ENCODE measurements at regions not wholly inside any gene's neighbourhood (a gene's known extent, or its start where the extent isn't known, plus 50 kb on each side); places are given as distances from the start of the nearest gene placed in this dataset.

DNA sequence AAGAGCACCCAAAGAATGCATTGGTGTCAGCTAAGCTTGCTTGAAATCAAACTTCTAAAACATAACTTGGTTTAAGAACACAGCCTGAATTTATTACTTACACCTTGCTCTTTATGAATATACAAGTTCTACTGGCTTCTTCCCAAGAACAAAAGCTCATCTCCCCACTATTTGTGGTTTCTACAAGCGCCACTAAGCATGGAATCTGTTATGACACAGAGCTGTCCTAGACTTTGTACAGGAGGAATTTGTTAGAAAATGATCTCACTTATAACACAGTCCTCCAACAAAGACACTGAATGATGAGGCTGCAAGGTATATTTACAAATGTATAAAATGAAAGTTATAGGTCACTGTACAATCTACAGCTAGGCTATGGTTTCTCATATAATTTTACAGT, 452.1 kb downstream of the BCAT1 start:
- Mint-ChIP-seq H3K4me3 (no peak overlapping the region), H3K9me3 (no peaks in the 10 kb centered on the region), H3K4me1 (ENCODE audit: low read depth) (no peaks in the 10 kb centered on the region), H3K36me3 (ENCODE audit: low read depth) (no peaks in the 10 kb centered on the region), H3K27ac (no peak overlapping the region), H3K27me3 (ENCODE audit: low read depth) (no peaks in the 10 kb centered on the region)

DNA sequence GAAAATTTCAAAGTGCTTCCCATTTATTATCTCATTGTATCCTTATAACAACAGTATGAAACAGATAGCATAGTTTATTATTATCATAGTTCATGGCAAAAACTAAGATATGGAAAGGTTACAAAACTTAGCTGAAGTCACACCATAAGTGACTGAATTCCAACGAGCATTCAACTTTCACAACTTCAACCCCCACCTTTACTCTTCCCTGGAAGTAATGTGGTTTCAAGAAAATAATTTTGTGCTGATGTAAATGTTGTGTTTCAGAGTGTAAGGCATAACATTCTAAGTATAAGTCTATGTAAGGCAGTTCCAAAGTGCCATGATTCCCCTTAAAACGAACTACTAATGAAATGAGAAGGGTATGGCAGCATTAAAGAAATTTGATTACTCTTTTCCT, 454.5 kb downstream of the BCAT1 start:
- Mint-ChIP-seq H3K9me3 (no peaks in the 10 kb centered on the region), H3K27me3 (ENCODE audit: low read depth) (no peaks in the 10 kb centered on the region), H3K4me1 (ENCODE audit: low read depth) (no peaks in the 10 kb centered on the region), H3K4me3 (no peak overlapping the region), H3K27ac (no peak overlapping the region), H3K36me3 (ENCODE audit: low read depth) (no peaks in the 10 kb centered on the region)

DNA sequence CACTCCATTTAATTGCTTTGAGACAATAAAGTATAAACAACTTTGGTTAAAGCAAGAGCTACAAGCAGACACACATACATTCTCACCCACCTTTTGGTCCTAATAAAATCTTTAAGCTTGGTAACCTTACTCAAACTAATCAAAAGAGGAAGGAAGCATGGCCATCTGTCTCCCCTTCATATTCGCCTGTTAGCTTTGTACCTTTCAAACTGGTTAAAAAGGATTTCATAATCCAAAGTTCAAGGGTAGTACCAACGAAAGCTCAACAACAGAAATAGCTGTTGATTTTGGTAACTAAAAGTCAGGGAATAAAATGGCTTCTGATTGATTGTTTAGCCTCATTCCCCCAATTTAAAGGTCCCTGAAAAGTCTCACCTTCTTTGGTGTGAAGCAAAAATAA, 456.9 kb downstream of the BCAT1 start:
- no peak overlapping the region for H3K27ac Mint-ChIP-seq

DNA sequence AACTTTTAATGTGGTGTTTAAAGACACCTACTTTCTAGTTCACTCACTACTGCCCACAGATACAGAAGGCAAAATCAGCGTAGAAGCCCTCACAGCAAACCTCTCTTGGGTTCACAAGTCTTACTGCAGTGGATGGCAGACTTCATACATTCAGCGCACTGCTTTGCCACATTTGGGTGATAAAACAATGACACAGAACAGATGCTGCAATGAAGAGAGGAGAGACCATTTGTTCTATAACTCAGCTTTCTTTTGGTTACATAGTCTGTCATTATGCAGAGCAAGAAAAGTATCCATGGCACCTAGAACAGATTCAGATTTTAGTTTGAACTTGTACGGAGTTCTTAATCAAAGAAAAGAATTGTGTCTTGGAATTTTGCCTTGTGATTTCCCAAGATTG, 459.0 kb downstream of the BCAT1 start:
- Mint-ChIP-seq H3K4me3 (no peak overlapping the region), H3K27me3 (ENCODE audit: low read depth) (no peaks in the 10 kb centered on the region), H3K9me3 (no peaks in the 10 kb centered on the region), H3K36me3 (ENCODE audit: low read depth) (no peaks in the 10 kb centered on the region), H3K27ac (no peak overlapping the region), H3K4me1 (ENCODE audit: low read depth) (no peaks in the 10 kb centered on the region)

More for the DNA sequence above, 456.9 kb downstream of the BCAT1 start:
- no peak overlapping the region for H3K4me3 Mint-ChIP-seq
- H3K4me1 Mint-ChIP-seq (ENCODE audit: low read depth) = no peaks in the 10 kb centered on the region
- no peaks in the 10 kb centered on the region for H3K36me3 Mint-ChIP-seq (ENCODE audit: low read depth)
- no peaks in the 10 kb centered on the region for H3K9me3 Mint-ChIP-seq
- H3K27me3 Mint-ChIP-seq (ENCODE audit: low read depth) = no peaks in the 10 kb centered on the region

DNA sequence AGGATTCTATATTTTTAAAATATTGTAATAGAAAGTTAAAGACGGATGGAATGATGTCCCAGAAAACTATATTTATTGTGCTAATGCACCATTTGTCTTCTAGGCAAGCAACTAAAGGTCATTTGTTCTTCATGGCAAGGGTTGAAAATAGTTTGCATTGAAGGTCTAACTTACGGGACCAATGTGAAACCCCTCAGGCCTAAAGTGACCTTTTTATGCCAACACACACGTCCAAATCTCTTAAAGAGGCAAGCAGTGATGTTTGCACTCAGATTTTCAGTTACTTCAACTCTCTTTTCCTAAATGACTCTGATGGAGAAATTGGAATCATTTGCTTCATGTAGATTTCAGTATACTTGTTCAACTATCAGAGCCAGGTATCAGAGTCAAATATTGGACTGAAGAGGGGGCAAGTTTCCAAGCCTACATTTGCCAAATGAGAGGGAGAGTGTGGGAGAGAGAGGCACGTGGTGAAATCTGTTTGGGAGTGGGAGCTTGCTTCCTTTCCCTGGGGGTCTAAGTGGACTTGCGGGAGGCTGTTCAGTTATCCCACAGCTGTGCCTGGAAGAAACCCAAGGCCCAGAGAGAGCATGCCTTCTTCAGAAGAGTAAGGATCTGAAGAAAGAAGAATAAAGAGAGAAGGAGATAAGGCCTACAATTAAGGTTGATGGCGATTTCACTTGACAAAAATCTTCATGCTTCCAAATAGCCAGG, 459.8 kb downstream of the BCAT1 start:
- no peaks in the 10 kb centered on the region for H3K9me3 Mint-ChIP-seq
- no peaks in the 10 kb centered on the region for H3K36me3 Mint-ChIP-seq (ENCODE audit: low read depth)

DNA sequence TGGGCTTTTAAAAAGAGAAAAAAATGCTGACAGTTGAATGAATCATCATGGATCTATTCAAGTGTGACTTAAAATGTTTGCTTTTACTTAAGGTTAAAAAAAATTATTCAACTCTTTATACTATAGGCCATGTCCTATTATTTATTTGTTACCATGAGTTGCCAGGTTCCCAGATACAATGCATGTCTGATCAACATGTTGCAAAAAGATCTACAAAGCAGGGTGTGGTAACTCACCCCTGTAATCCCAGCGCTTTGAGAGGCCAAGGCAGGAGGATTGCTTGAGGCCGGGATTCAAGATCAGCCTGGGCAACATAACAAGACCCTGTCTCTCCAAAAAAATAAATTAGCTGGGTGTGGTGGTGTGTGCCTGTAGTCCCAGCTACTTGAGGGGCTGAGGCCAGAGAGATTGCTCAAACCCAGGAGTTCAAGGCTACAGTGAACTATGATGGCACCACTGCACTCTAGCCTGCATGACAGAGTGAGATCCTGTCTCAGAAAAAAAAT, 460.8 kb downstream of the BCAT1 start:
- H3K36me3 Mint-ChIP-seq (ENCODE audit: low read depth) = no peaks in the 10 kb centered on the region
- no peaks in the 10 kb centered on the region for H3K9me3 Mint-ChIP-seq
- no peak overlapping the region for H3K4me3 Mint-ChIP-seq
- no peak overlapping the region for H3K27ac Mint-ChIP-seq
- H3K4me1 Mint-ChIP-seq (ENCODE audit: low read depth) = no peaks in the 10 kb centered on the region
- H3K27me3 Mint-ChIP-seq (ENCODE audit: low read depth) = no peaks in the 10 kb centered on the region

More for the DNA sequence above, 459.8 kb downstream of the BCAT1 start:
- no peak overlapping the region for H3K27ac Mint-ChIP-seq
- no peaks in the 10 kb centered on the region for H3K4me1 Mint-ChIP-seq (ENCODE audit: low read depth)
- no peak overlapping the region for H3K4me3 Mint-ChIP-seq
- H3K27me3 Mint-ChIP-seq (ENCODE audit: low read depth) = no peaks in the 10 kb centered on the region

DNA sequence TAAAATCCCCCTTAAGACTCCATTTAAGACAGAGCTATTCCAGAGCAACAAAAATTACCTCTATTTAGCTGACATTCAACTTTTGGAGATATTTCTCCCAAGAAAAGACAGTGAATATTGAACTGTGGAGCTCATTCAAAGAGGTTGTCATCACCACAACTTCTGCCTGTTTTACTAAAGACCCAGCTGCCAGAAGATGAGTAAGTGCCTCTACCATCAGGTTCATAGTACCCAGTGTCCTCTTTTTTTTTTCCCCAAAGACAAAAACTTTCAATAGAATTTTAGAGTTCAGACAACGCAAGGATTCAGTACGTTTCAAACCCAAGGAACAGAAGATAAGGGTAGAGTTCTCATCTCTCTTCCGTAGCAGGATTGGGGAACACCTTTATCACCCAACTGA, 461.3 kb downstream of the BCAT1 start:
- Mint-ChIP-seq H3K9me3 (no peaks in the 10 kb centered on the region), H3K4me3 (no peak overlapping the region), H3K36me3 (ENCODE audit: low read depth) (no peaks in the 10 kb centered on the region), H3K27me3 (ENCODE audit: low read depth) (no peaks in the 10 kb centered on the region), H3K27ac (no peak overlapping the region), H3K4me1 (ENCODE audit: low read depth) (no peaks in the 10 kb centered on the region)

DNA sequence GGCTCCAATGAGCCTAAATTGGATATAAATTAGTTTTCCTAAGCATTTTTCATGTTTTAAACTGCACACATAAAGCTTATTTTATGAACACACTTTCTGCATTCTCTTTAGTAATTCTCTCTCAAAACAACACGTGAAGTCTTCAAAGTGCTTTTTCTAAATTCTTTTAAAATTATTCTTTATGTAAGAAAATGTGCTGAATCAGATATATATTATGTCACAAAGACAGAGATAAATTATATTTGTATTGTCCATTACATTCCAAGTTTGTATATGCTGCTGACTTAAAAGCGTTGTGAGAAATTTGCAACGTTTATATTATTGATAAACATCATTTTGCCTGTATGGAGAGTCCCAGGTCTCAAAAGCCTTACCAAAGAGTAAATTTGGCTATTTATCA, 465.2 kb downstream of the BCAT1 start:
- Mint-ChIP-seq H3K9me3 (no peaks in the 10 kb centered on the region), H3K4me1 (ENCODE audit: low read depth) (no peaks in the 10 kb centered on the region), H3K36me3 (ENCODE audit: low read depth) (no peaks in the 10 kb centered on the region), H3K27ac (no peak overlapping the region), H3K27me3 (ENCODE audit: low read depth) (no peaks in the 10 kb centered on the region), H3K4me3 (no peak overlapping the region)

DNA sequence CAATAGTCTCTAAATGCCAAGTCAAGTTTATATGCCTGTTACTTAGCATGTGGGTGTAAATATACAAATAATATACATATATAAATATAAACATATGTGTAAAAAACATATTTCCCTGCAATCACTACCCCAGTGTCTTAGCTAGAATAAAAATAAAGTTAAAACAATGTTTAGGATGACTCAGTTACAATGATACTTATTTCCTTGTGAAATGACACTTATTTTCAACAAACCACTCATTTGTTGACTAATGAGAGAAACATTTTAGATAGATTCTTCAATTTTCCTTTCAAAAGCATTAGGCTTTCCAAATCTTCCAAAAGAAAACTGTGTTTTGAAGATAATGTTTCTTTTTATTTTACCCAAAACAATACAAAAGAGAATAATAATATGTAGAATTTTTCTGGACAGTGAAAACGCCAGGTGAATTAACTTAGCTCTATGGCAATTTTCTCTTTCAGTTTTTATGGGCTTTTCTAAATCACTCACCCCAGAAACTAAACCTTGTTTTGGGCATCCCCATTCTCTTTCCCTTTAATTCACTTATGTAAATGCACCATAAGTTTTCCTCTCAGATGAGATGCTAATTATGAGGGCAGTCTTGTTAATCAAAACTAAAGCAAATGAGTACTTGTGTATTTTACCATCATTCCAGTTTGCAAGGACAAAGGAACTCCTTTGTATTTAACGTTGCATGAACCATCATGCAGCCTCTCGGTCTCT, 465.9 kb downstream of the BCAT1 start:
- no peaks in the 10 kb centered on the region for H3K36me3 Mint-ChIP-seq (ENCODE audit: low read depth)
- no peaks in the 10 kb centered on the region for H3K4me1 Mint-ChIP-seq (ENCODE audit: low read depth)
- H3K4me3 Mint-ChIP-seq = no peak overlapping the region
- no peaks in the 10 kb centered on the region for H3K27me3 Mint-ChIP-seq (ENCODE audit: low read depth)
- no peak overlapping the region for H3K27ac Mint-ChIP-seq
- H3K9me3 Mint-ChIP-seq = no peaks in the 10 kb centered on the region

DNA sequence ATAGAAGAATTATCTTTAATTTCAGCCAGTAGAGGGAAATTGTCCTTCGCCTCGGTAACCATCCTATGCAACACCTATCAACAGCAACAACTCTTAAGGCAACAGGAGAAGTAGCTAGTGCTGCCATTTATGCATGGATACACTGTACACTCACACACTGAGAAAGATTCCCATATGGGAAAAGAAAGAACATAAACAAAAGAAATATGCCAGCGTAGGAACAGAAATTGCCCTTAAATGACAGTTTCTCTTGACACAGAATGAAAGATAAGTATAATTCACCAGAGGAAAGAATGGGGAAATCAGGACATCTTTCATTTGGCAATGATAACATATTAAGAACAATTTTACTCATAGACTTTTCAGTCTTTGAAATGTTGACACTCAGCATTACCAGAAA, 466.9 kb downstream of the BCAT1 start:
- Mint-ChIP-seq H3K9me3 (no peaks in the 10 kb centered on the region), H3K36me3 (ENCODE audit: low read depth) (no peaks in the 10 kb centered on the region), H3K27me3 (ENCODE audit: low read depth) (no peaks in the 10 kb centered on the region), H3K27ac (no peak overlapping the region), H3K4me1 (ENCODE audit: low read depth) (no peaks in the 10 kb centered on the region), H3K4me3 (no peak overlapping the region)

DNA sequence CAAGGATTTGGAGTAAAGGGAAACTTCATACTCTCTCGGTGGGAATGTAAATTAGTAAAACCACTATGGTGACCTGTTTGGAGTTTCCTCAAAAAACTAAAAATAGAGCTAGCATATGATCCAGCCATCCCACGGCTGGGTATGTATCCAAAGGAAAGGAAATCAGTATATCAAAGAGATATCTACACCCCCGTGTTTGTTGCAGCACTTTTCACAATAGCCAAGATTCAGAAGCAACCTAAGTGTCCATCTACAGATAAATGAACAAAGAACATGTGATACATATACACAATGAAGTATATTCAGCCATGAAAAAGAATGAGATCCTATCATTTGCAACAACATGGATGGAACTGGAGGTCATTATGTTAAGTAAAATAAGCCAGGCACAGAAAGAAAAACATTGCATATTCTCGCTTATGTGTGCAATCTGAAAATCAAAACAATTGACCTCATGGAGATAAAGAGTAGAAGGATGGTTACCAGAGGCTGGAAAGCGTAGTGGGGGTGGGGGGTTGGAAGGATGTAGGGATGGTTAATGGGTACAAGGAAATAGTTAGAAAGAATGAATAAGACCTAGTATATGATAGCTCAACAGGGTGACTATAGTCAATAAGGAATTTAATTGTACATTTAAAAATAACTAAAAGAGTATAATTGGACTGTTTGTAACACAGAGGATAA, 468.0 kb downstream of the BCAT1 start:
- Mint-ChIP-seq H3K27ac (no peak overlapping the region), H3K4me1 (ENCODE audit: low read depth) (no peaks in the 10 kb centered on the region), H3K27me3 (ENCODE audit: low read depth) (no peaks in the 10 kb centered on the region), H3K4me3 (no peak overlapping the region), H3K9me3 (no peaks in the 10 kb centered on the region), H3K36me3 (ENCODE audit: low read depth) (no peaks in the 10 kb centered on the region)

DNA sequence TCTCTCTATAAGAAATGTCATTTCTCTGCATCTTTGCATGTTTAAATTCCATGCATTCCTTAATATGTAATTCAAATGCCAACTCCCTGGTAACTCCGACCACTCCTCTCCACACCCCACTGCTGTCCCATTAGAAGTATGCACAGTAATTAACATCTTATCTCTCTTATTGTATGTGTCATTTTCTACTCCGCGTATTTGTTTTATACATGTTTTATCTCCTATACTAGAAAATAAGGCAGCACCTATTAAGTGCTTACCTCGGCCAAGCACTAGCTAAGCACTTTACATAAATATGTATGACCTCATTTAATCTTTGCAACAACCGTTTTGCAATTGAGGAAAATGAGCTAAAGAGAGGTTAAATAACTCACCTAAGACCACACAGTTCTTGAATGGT, 469.8 kb downstream of the BCAT1 start:
- no peaks in the 10 kb centered on the region for H3K9me3 Mint-ChIP-seq
- no peaks in the 10 kb centered on the region for H3K36me3 Mint-ChIP-seq (ENCODE audit: low read depth)
- no peaks in the 10 kb centered on the region for H3K27me3 Mint-ChIP-seq (ENCODE audit: low read depth)
- H3K4me3 Mint-ChIP-seq = no peak overlapping the region
- no peaks in the 10 kb centered on the region for H3K4me1 Mint-ChIP-seq (ENCODE audit: low read depth)
- no peak overlapping the region for H3K27ac Mint-ChIP-seq

DNA sequence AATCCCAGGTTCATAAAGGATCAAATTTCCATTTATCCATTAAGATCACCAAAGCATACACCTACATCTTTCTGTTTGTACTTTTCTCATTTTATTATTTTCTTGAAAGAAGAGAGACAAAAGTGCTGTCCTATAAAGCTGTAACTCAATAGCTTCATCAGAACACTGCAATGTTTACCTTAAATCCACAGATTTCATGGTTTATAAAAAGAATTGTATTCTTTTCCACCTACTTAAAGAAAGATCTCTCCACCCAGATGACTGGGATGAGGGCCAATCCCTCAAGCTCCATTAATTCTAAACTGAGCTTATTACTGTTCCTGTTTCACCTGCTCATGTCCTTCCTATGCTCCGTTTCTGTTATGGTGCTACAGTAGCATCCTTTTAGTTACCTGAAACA, 470.6 kb downstream of the BCAT1 start:
- H3K36me3 Mint-ChIP-seq (ENCODE audit: low read depth) = no peaks in the 10 kb centered on the region
- H3K4me3 Mint-ChIP-seq = no peak overlapping the region
- no peaks in the 10 kb centered on the region for H3K4me1 Mint-ChIP-seq (ENCODE audit: low read depth)
- H3K9me3 Mint-ChIP-seq = no peaks in the 10 kb centered on the region
- no peaks in the 10 kb centered on the region for H3K27me3 Mint-ChIP-seq (ENCODE audit: low read depth)
- no peak overlapping the region for H3K27ac Mint-ChIP-seq

DNA sequence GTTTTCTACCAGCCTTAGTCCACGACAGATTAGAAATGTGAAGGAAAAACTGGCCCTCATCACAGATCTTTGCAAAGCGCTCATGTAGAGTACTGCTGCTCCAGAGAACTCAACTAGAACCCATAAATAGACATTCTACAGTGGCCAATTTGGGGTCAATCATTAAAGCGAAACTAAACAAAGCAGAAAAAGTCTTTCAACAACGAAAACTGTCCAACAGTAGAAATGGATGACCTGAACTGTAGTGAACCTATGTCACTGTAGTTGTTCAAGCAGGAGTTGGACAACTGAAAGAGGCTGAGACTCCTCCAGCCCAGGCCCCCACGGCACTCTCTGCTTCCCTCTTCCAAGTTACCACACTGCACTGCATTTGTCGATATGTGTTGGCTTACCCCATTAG, 472.6 kb downstream of the BCAT1 start:
- Mint-ChIP-seq H3K27me3 (ENCODE audit: low read depth) (no peaks in the 10 kb centered on the region), H3K4me1 (ENCODE audit: low read depth) (no peaks in the 10 kb centered on the region), H3K4me3 (no peak overlapping the region), H3K27ac (no peak overlapping the region), H3K9me3 (no peaks in the 10 kb centered on the region), H3K36me3 (ENCODE audit: low read depth) (no peaks in the 10 kb centered on the region)

DNA sequence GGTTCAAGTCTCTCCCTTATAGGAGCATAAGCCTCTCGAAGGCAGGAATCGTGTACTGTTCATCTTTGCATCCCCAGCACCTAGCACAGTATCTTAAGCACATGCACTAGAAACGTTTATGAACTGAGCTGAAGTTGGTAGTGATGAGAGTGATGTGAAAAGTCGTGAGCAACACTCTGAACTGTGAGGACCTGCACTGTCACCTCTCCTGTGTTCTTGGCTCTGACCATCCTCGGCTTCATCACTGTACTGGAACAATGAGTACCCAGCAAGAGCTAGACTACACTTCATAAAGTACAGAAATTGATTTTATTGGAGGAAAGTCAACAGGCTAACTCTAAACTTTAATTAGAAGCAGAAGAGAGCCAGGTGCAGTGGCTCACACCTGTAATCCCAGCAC, 473.6 kb downstream of the BCAT1 start:
- Mint-ChIP-seq H3K9me3 (no peaks in the 10 kb centered on the region), H3K4me3 (no peak overlapping the region), H3K36me3 (ENCODE audit: low read depth) (no peaks in the 10 kb centered on the region), H3K27ac (no peak overlapping the region), H3K27me3 (ENCODE audit: low read depth) (no peaks in the 10 kb centered on the region), H3K4me1 (ENCODE audit: low read depth) (no peaks in the 10 kb centered on the region)
